NCI-H345 treated with DMSO at 0.1 percent for 48 hours (cell line): ENCODE measurements at regions not wholly inside any gene's neighbourhood (a gene's known extent, or its start where the extent isn't known, plus 50 kb on each side); places are given as distances from the start of the nearest gene placed in this dataset.

Source experiments
- DNase-seq: peaks from one replicate; lab custom pipeline; 2025; ENCODE audit not compliant: unreplicated experiment; lab: John Stamatoyannopoulos, UW

DNA sequence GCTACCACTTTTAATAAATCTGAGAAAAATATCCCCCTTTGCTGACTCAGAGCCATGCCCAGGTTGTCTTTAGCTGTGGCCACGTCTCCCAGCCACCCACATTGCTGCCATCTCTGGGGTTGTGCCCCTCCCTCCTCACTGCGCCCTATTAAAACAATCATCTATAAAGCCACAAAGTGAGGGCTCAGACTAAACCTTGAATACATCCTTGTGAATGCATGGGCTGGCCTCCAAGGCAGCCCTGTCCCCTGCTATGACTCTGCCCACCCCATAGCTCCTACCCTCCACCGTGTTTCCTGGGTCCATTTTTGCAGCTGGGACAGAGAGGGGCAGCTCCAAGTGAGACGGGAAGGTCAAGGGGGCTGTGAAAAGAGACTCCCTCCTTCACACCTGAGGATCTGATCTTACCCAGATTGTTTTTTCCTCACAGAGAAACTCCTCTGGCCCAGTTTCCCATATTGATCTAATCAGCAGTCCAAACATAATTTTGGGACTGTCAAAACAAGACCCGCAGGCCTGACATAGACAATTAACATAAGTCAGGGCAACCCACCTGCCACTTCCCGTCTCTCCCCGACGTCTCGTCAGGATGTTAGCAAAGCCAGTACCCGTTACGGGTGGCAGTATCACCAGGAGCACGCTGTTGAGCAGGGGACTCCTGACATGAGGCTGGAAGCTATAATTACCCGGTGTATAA lies 199.0 kb downstream of the KATNAL1 start:
- no peak for DNase-seq

DNA sequence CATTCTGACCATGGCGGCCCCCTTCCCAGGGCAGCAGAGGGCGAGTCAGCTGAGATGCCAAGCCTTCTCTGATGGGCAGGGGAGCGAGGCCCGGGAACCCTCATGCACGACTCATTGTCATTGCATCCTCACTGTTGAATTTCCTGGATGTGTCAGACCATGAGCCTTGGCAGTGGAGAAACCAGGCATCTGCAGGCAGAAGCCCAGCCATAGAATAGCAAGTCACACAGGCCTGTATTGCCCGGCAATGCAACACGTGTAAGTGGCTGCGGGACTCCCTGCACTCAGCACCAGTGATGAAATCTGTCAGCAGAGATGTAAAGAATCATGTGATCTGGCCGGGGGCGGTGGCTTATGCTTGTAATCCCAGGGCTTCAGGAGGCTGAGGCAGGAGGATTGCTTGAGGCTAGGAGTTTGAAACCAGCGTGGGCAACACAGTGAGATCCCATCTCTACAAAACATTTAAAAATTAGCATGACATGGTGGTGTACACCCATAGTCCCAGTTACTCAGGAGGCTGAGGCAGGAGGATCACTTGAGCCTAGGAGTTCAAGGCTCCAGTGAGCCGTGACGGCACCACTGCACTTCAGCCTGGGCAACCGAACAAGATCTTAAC lies 199.7 kb downstream of the KATNAL1 start:
- no peak for DNase-seq

DNA sequence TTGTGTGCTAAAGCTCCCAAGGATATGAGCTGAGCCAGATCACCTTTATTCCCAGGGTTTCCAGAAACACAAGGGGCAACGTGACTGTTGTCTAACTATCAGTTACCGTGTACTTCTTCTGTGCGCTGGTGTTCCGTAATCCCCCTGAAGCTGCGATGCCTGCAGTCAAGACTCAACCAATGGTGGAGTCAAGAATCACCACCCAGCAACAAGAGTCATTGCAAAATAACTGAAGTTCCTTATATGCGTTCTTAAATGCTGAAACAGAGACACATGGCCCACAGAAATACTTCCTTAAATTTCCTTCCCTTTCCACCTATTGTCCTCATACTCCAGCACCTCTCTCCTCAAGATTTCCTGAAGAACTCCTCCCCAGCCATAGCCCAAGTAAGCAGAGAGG lies 200.2 kb downstream of the KATNAL1 start:
- no peak for DNase-seq

DNA sequence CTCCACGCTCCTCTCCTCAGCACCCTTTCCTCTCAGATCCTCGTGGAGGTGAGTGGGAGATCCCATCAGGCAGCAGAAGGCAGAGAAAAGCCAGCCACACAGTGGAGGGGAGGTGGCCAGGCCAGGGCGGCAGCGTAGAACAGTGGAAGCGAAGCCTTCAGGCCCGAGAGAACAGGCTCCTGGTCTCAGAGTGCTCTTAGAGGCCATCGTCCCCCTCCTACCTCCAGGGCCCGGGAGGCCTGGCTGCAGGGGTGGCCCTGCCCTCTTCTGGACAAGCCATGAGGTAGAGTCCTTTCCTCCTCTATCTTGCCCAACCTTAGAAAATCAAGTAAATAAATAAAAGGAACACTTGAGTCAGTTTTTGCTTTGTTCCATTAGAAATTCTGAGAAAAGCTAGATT lies 202.0 kb downstream of the KATNAL1 start:
- DNase-seq: no peak

DNA sequence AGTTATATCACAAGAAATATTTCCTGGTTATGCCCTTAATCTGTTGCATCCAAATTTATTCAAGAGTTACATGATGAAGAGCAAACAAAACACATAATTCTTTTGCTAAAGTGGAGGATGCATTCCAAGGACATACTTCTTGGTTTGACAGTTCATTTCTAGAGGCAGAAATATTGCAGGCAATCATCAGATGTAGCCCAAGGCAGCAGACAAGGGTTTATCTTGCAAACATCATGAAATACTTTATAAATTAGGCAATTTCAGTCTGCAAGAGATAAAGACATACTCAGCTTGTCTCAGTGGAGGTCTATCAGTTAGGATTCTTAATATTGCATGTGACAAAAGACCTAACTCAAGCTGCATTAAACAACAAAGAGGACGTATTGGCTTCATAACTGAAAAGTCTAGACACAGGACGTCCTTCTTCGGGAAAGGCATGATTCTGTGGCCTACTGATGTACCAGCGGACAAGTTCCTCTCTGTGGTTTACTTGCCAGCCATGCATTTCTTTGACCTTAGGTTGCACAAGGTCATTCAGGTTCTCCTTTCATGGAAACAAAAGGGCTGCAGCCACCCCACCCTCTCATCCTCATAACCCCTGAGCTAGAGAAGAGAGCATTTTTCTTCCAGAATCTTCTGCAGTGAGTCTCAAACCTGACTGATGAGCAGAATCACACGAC lies 204.1 kb downstream of the KATNAL1 start:
- no peak for DNase-seq

DNA sequence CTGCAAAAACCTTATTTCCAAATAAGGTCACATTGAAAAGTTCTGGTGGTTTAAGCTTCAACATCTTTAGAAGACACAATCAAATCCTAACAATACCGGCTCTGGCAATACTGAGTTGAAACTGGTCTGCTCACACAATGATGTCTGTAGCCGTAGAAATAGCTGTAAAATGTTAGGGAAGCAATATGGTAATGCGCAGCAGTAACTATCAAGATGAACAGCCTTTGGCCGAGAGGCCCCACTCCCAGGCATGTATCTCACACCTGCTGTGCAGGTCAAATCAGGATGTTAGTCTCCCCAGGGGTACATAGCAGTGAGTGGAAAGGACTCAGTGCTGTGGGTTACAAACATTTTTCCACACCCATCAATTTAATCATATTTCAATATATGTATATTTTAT lies 207.1 kb downstream of the KATNAL1 start:
- no peak for DNase-seq

DNA sequence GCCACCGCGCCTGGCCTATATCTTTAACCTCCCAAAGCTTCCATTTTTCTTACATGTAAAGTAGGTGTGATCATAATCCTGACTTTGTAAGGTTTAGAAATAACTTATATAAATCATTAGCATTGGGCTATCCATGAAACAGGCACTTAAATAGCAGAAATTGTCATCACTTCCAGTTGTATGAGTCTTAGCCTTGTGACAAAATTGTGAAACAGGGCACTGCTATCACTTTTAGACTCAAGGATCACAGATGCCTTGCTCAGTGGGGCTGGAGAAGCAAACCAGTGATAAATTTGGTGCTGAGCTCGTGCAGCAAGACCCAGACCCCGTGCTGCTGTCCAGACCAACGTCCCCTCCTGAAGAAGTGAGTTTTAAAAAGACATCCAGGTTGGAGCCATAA lies 209.7 kb downstream of the KATNAL1 start:
- DNase-seq: no peak

DNA sequence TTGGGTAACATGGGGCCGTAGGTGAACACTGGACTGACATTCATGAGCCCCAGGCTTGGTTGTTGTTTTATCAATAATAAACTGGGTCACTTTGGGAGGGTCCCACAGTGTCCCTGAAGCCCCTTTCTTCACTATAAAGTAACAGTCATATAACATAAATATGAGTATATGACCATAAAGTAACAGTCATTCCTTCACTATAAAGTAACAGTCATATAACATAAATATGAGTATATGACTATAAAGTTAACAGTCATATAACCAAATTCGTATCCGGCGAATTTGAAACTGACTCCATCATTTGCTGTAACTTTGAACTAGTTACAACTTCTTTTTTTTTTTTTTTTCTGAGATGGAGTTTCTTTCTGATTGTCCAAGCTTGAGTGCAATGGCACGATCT lies 210.3 kb downstream of the KATNAL1 start:
- no peak for DNase-seq

DNA sequence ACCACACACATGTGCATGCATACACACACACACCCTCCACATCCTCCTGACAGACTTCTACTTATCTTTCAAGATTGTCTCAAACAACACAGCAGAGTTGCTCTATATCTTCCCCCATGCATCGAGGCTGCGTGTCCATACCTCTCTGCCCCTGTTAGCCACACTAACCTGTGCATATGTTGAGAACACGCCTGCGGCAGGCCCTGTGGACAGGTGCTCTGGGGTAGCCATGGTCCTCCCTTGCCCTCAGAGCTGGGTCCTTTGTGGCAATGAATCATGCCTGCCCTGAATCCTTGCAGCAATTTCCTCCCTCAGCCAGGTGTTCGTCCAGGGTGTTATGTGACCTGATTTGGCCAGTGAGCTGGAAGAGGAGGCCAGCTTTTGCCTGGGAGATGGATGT lies 213.3 kb downstream of the KATNAL1 start:
- no peak for DNase-seq

DNA sequence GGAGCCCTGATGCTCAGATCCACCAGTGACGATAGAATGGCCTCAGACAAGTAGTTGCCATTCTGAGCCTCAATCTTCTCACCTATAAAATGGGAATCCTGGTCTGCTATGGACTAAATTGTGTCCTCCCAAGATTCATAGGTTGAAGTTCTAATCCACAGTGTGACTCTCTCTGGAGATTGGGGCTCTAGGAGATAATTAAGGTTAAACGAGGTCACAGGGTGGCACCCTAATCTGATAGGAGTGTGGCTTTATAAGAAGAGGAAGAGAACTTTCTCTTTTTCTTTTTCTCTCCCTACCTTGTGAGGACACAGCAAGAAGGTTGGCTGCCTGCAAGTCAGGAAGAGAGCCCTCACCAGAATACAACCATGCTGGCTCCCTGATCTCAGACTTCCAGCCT lies 214.1 kb downstream of the KATNAL1 start:
- DNase-seq: no peak

DNA sequence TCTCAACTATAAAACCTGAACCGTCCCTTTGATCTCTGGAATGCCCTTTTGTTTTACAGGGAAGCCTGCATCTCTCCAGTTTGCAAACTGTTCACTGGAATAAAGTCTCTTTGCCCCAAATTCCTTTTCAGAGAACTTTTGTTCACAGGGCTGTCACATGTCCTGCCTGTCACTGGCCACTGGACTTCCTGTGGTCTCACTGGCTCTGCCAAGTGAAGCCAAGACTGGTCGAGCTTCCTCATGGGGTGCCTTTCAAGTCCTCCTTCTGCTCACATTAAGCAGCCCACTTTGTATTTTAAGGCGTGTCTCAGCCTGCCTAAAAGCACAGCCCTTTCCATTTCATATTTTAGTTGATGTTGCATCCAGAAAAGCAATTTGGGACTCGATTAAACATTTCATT lies 215.7 kb downstream of the KATNAL1 start:
- DNase-seq: no peak

DNA sequence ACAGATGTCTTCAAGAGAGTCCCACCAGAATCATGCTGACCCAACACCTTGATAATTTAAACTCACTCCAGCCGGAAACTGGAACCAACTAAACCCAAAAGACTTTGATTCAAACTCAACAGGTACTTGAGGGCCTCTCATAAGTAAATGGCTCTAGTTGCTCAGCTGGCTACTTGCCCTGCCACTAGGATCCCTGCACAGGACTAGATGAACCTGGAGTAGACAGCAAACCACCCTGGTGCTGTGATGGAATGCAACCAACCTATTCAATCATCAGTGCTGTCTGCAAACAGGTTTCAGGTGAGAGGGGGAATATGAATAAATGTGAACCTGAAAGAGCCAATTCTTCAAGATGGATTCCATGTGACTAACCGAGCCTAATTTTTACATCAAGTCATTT lies 216.3 kb downstream of the KATNAL1 start:
- no peak for DNase-seq

DNA sequence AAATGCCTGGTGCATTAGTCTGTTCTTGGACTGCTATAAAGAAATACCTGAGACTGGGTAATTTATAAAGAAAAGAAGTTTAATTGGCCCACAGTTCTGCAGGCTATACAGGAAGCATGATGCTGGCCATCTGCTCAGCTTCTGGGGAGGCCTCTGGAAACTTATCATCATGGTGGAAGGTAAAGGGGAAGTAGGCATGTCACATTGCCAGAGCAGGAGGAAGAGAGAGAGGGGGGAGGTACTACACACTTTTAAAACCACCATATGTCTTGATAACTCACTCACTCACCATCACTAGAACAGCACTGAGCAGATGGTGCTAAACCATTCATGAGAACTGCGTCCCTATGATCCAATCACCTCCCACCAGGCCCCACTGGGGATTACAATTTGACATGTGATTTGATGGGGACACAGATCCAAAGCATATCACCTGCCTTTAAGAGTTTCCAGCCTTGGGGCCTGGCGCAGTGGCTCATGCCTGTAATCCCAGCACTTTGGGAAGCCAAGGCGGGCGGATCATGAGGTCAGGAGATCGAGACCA lies 219.0 kb downstream of the KATNAL1 start:
- no peak for DNase-seq

DNA sequence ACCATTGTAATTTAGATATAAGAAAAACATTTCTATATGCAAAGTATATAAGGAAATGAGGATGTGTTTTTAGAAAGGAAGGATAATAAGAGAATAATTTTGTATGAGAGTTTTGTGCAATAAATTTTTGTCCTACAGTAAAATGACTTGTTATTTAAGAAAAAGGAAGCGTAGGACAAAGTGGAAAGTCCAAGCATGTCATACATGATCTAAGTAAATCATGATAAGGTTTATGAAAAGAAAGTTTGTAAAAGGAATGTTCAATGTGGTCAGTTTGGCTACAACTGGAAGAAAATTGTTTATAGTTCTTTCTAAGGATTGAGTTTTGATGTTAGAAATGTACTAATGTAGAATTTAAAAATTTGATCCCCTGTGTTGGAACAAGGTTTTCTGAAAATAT lies 222.3 kb downstream of the KATNAL1 start:
- DNase-seq: no peak

DNA sequence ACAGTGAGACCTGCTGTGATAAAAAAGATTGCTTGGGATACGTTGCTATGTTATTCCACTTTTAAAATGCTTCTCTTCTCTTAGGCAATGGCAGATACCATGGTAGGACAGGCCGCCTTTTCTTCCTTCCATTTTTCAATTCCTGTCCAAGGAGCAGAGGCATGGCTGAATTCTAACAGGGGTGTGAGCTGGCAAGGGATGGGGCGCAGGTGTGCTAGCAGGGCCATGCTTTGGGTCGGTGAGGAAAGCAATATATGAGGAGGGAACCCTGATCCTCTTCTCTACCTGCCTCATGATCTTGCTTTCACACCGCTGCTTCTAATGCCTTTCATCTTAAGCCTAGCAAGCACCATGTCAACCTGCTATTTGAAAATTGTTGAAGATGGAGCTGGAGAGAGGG lies 225.0 kb downstream of the KATNAL1 start:
- no peak for DNase-seq

DNA sequence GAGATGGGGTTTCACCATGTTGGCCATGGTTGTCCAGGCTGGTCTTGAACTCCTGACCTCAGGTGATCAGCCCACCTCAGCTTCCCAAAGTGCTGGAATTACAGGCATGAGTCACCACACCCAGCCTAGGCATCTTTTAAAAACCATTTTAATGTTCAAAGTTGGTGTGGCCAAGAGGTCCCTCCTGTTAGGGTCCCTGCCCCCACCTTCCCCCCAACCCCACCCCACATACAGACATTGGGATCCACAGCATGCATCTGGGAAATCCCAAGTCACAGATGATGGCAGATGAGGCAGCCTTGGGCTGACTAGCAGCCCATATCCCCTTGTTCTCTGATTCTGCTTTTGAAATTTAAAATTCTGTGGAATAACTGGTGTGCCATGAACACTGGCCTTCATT lies 226.0 kb downstream of the KATNAL1 start:
- DNase-seq: no peak

DNA sequence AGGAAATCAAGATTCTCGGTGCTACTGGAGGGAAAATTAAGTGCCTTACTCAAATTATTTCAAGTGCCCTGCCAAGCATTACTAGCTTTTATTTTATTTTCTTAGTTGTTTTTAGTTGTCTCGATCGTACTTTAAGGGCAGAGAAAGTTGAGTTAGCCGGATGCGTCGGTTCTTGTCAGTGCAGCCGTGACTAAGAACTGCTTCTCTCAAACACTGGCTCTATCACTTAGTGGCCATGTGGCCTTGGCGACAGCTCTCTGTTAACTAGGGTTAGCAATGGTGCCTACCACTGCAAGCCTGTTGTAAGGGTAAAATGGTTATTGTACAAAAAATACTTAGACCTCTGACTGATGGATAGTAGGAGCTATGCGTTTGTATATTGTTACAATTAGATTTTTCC lies 227.8 kb downstream of the KATNAL1 start:
- no peak for DNase-seq

DNA sequence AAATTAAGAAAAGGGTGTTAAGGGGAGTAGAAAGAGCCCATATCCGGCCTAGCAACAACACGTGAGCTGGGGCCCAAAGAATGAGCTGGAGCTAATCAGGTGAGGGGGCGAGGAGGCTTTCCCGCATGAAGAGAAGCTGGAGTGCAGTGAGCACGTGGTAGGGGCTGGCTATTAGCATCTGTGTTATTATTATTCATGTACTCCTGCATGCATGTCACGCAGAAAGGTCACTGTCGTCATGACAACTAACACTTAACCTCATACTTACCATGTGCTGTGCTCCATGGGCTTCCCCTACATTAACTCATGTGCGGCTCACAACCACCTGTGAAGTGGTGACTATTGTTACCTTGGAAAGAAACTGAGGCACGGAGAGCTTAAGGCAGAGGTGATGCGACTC lies 227.6 kb upstream of the UBL3 start:
- DNase-seq: no peak

DNA sequence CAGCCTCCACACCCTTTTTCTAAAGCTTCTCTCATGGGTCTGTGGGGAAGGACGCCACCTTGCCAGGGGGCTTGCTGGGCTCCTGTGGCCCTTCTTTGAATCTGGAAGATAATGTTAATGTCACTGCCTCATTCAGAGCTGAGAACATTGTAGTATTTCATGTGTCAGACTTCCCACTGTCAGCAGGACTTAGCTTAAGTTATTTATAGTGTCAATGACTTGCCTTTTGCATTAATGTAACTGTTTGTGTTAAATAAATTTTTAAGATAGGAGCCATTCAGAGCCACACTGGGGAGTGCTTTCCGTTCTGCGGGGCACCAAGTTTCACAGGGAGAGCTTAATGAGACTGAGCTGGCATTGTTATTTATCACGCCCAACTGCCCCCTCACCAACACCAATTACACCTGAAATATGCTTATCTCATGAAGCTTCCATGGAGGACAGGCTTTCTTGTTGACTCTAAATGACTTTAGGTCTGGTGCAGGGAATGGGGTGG lies 226.9 kb upstream of the UBL3 start:
- no peak for DNase-seq

DNA sequence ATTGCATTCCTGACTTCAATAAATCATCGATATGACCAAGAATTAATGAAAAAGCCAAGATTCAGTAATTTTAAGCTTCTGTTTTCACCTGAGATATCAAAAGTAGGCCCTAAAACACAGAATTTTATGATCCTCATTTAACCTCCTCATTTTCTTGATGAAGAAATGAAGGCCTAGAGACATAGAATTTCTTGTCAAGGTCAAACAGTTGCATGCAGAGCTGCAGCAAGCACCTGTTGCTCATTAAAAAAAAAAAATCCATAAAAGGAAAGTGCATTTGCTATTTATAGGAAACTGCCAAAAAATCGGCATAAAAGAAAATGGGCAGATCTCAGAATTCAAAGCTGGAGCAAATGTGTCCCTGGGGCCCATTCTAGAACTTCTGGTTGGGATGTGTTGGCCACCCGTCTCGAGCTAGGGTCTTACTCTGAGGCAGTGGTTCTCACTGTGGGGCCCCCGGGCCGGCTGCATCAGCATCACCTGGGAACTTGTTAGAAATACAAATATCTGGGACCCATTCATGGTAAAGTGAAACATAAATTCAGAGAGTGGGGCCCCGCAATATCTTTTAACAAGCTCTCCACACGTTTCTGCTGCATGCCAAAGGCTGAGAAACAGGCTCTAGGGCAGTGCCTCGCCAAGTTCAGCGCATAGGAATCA lies 224.7 kb upstream of the UBL3 start:
- no peak for DNase-seq

DNA sequence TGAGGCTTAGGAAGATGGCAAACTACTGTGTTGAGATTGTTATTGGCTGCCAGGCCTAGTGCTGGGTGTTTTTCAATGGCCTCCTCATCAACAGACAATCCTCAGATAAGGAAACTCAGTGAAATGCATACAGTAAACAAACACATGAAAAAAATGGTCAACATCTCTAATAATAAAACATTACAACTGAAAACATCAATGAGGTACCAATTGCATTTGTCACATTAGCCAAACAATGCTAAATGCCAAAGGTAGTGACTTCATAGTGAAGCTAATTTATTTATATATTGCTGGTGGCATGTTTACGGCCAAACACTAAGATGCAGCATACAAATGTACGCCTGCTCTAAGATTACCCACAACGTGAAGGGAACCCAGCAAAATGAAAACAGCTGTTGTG lies 224.0 kb upstream of the UBL3 start:
- DNase-seq: no peak

DNA sequence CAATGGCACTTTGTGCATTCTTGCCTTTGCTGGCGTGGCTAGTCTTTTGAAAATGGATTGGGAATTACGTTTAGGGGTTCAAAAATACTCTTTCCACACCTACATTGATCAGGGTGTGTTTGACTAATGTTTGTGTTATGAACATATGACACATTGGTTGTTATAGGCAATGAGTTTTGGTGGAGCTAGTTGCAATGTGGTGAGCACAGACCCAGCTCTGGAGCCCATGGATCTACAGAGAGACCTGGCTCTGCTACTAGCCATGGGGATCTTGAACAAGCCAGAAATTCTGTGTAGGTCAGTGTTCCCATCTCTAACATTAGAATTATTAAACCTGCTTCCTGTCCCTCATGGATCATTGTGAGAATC lies 222.4 kb upstream of the UBL3 start:
- no peak for DNase-seq
